ENCODE measurements at regions not wholly inside any gene's neighbourhood (a gene's known extent, or its start where the extent isn't known, plus 50 kb on each side); places are given as distances from the start of the nearest gene placed in this dataset.
"Not testable (repeated sequence)": the region's sequence is repeated elsewhere in the genome, so short reads cannot be mapped to it uniquely, and the experiment has no call there.

DNA sequence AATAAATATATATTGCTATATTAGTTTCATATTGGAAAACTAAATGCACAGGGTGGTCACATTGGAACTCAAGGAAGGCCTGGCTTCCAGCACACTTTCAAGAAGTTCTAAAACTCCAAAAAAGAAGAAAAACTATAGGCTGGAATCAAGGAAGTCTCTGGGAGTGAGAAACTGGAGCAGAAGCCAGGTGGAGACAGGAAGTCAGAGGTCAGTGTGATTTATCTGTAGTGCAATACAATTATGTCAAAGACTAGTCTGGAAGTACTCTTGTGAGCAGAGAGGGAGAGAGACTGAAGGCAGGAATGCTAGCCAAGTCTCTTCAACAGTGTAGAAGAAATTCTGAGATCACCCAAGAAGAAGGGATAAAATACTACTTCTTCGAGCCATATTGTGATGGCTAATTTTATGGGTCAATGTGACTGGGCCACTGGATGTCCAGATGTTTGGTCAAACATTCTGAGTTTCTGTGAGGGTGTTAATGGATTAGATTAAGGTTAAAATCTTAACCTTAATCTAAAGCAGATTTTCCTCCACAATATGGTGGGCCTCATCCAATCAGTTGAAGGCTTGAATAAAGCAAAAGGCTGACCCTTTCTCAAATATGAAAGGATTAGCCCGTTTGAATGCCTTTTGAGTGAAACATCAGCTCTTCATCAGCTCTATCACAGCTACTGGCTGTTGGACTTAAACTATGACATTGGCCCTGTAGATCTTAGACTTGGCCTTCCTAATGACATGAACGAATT is 208.0 kb downstream of the TDRD15 start:
- DNase-seq (ENCODE audit: low read depth, low spot score) = no peak

DNA sequence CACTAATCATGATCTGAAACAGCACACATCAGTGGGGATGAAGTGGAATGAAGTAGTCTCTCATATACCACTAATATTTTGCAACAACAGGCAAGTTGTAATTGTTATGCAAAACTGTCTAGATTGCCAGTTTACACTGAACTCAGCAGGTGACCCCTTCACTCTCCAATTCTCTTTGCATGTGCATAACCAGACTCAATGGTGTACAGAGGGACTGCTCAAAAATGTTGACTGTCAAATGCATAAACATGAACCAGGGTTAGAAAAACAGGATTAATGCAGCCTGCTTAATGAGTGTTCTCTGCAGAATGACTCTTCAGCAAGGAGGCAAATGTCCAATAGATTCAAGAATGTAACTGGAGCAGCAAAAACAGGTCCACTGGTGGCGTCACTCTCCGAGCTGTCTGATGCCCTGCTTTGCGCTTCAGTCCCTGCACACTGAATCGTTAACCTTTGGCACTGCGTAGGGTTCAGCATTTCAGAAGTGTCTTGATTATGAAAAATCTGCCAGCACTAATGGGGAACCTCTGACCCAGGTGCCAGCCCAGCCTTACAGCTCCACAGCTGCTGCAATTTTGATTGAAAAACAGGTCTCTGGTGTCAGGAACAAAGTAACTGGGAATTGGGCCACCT is 209.3 kb downstream of the TDRD15 start:
- no peak for DNase-seq (ENCODE audit: low read depth, low spot score)

DNA sequence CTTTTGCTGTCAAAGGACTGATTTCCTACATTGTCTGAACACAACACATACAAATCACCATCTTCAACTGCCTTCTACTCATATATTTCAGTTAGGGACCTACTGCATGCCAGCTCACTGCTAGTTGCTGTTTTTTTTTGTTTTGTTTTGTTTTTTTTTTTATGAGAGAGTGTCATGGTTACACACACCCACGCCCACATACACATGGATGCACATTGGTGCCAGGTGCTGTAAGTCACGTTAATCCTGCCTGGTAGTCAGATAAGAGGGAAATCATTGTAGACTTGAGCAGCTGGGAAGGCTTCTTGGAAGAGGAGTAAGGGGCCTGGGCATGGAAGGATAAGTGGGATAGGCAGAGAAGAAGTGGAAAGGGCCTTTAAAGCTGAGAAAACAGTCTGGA is 209.9 kb downstream of the TDRD15 start:
- DNase-seq (ENCODE audit: low read depth, low spot score) = no peak

- no peak for DNase-seq (ENCODE audit: low read depth, low spot score)
These were observed 223.2 kb downstream of the TDRD15 start for GRCh38 chr2:21346984-21347383.

DNA sequence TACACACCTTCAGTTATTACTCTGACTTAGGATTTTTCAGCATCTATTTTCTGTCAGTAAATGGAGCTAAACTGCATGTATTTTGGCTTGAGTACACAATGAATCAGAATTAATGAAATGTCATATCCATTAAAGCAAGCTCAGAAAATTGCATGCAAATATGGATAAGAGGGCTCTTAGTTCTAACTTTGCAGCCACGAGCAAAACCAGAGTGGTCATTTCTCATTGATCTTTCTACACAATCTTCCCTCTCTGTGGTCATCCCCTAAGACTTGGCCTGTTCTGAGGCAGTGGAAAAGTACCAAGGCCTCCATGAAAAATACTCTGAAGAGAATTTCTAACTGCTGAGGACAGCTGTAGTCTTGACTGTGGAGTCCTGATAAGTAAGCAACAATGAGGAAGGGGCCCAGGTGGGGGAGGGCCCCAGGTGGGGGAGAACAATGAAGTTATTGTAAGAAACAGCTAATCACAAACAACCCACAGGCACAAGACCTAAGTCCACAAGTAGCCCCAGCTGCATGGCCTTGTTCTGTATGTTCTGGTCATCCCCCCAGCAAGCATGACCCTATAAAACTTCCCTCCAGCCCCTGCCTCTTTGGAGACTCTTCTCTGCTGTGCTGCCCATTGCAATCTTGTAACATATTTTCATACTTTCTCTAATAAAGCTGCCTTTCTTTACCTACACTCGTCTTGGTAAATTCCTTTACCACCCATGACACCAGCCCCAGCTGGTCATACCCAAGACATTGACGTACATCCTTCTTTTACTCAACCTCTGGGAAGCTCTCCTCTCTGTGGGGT is 230.3 kb downstream of the TDRD15 start:
- DNase-seq (ENCODE audit: low read depth, low spot score) = no peak

DNA sequence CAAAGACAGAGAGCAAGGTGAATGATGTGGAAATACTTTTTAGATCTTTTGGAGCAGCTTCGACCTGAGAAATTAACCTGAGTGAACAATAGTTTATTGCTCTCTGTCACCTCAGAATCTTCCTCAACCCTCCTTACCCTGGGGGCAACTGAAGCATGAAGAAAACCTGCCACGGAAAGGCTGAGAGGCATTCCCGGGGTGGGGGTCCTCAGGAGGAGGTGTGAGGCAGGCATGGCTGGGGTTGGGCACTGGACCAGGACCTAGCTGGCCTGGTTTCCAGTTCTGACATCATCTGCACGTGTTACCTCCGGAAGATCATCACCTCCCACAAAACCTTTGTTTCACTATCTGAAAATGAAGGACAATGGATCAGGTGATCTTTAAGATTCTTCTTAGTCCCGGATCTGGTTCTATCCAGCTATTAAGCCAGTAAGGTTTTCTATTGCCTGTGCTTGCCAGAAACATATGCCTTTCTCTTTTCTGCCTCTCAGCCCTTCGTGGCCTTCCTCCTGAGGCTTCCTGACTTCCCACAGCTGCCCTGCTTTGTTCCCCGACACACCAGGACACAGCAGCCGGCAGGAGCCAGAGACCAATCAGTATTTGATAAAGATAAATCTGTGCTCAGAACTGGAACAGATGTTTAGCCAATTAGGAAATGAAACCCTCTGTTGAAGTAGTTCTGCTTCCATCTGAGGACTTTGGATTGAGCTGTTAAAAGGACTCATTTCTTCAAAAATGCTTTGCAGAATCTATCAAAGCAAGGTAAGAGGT is 232.5 kb downstream of the TDRD15 start:
- no peak for DNase-seq (ENCODE audit: low read depth, low spot score)

DNA sequence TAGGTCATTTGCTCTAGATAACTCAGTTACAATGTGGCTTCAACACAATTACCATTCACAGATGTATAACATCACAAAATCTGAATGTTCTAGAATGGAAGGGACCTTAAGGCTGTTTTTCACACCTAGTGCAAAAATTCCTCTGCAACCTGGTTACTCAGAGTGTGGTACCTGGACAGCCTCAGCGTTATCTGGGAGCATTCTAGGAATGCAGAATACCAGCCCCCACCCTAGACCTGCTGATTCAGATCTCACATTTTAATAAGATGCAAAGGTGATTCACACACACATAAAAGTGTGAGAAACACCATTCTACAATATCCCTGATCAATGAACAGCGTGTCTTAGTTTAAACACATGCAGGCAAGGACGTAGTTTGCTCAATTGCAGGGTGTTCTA is 233.1 kb downstream of the TDRD15 start:
- no peak for DNase-seq (ENCODE audit: low read depth, low spot score)

- no peak for DNase-seq (ENCODE audit: low read depth, low spot score)
These were observed 235.2 kb downstream of the TDRD15 start for GRCh38 chr2:21358976-21359375.

GRCh38 chr2:21361384-21361783 is 237.6 kb downstream of the TDRD15 start:
- DNase-seq (ENCODE audit: low read depth, low spot score) = no peak

DNA sequence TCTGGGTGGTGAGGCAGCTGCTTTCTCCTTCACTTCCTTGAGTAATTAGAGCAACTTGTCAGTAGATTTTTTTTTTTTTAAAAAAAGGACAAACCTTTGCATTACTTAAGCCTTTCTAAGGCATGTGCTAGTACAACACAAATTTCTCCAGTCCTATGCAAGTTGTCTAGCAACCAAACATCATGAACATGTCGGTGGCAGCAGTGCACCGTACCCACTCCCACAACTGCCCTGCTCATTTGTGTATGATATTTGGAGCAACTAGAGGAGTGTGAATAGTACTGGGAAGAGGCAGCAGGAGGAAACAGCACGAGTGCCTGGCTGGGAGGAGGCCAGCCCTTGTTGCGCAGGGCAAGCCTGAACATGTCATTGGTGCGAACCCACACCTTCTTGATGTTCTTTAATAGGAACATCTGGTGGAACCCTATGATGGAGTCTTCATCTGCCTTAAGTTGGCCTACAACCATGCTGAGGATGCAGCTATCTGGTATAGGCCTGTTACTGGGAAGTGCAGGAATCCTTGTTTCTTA is 238.3 kb downstream of the TDRD15 start:
- no peak for DNase-seq (ENCODE audit: low read depth, low spot score)

DNA sequence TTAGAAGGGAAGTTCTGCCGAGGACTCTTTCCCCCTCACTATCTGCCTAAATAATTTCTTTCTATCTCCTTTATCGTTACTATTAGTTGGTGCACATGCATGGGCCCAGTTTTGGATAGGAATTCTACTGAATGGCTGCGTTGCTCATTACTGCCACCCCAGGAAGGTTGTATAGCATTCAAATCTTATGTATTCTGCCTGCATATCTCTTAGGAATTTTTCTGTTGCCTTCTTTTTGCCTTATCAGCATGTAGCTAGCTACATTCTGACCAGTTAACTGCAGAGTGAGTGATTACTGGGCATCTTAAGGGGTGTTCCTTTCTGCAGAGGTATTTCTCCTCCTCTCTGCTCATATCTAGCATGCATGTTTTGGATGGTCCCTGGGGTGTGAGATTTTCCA is 239.6 kb downstream of the TDRD15 start:
- DNase-seq (ENCODE audit: low read depth, low spot score) = no peak

DNA sequence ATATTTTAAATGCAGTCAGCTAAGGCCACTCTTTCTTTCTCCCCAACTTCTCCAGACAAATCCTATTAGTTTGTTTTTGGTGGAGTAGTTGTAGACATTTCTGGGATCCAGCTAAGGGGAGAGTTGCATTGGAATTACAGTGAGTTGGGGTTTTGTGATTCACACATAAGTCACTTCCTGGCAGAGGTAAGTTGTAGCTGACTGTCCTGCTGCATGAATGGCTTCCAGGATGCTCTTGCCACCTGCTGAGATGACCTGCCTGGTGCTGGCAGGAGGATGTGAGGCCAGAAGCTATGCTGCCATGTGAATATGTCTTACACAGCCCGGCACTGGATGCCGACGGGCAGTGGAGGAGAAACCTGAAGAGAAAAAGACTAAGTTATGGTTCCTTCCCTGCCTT is 243.7 kb downstream of the TDRD15 start:
- no peak for DNase-seq (ENCODE audit: low read depth, low spot score)

GRCh38 chr2:21369787-21370186 is 246.0 kb downstream of the TDRD15 start:
- DNase-seq (ENCODE audit: low read depth, low spot score) = no peak

DNA sequence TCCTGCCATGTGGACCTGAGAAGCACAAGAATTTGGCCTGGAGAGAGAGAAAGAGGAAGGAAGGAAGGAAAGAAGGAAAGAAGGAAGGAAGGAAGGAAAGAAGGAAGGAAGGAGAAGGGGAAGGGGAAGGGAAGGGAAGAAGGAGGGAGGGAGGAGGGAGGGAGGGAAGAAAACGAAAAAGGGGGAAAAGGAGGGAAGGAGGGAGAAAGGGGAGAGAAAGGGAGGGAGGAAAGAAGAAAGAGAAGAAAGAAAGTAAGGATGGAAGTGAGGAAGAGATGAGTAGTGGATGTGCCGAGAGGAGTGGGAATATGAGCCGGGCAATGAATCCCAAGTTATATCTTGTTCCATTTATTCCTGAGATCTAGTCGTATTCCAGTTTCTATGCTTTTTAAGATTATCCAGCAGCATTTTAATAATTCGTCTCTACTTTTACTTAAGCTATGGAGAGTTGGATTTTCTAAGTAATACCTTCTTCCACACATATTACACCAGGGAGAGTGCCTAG is 247.8 kb downstream of the TDRD15 start:
- no peak for DNase-seq (ENCODE audit: low read depth, low spot score)

DNA sequence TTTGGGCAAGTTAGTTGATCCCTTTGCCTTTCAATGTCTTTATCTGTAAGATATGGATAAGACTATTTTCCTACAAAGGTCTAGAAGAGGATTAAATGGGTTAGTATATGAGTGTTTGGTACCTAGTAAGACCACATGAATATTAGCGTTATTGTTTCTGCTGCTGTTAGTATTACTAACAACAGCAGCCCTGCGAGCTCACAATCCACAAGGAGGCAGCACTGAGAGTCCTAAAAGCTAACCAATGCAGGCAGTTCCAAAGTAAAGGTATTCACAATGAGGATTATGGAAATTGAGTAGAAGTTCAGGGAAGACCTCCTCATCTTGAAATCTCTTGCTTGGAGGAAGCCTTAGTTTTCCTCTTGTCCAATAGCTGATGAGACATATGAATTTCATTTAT is 248.9 kb downstream of the TDRD15 start:
- no peak for DNase-seq (ENCODE audit: low read depth, low spot score)

GRCh38 chr2:21376864-21377263 is 253.1 kb downstream of the TDRD15 start:
- DNase-seq (ENCODE audit: low read depth, low spot score) = no peak

GRCh38 chr2:21379140-21379539 is 255.4 kb downstream of the TDRD15 start:
- no peak for DNase-seq (ENCODE audit: low read depth, low spot score)

- not testable (repeated sequence) for DNase-seq (ENCODE audit: low read depth, low spot score)
These were observed 255.9 kb downstream of the TDRD15 start for GRCh38 chr2:21379668-21380067.

DNA sequence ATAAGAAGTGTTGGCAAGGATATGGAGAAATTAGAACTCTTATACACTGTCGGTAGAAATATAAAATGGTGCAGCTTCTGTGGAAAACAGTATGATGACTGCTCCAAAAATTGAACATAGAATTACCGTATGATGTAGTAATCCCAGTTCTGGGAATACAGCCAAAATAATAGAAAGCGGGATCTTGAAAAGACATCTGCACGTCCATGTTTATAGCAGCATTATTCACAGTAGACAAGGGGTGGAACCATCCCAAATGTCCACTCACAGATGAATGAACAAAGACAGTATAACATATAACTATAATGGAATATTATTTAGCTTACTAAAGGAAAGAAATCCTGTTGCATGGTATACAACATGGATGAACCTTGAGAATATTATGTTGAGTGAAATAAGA is 257.7 kb downstream of the TDRD15 start:
- no peak for DNase-seq (ENCODE audit: low read depth, low spot score)

GRCh38 chr2:21382701-21383520 is 259.1 kb downstream of the TDRD15 start:
- DNase-seq (ENCODE audit: low read depth, low spot score) = no peak

Data from pulmonary artery endothelial cell (primary cell).